Mucosa of descending colon (tissue), 3 donors: ENCODE measurements at regions not wholly inside any gene's neighbourhood (a gene's known extent, or its start where the extent isn't known, plus 50 kb on each side); places are given as distances from the start of the nearest gene placed in this dataset. TPM values are rescaled to one million over a fixed set of nuclear protein-coding genes. Genes with fewer than 3 reads are reported as not detected.

Experiments used
- ATAC-seq: fragments of 200-7000 bp; cut with Tn5 transposase; one replicate; pipeline ENCODE4 v1.9.1; 2020; ENCODE audit warnings: mild to moderate bottlenecking, moderate library complexity
- DNase-seq, 3 donors: peaks; one replicate each; pipeline ENCODE4 v3.0.0-alpha.2; 2020
- H3K36me3 ChIP-seq: fragments of 200-600 bp; one replicate; pipeline ENCODE4 v1.8.0; 2021; ENCODE audit warnings: low read depth, mild to moderate bottlenecking
- H3K4me1 ChIP-seq: fragments of 200-600 bp; one replicate; pipeline ENCODE4 v1.8.0; 2021; ENCODE audit warnings: low read depth, mild to moderate bottlenecking
- H3K4me3 ChIP-seq: fragments of 200-600 bp; one replicate; pipeline ENCODE4 v1.8.0; 2021; ENCODE audit warnings: mild to moderate bottlenecking
- H3K9me3 ChIP-seq: fragments of 200-600 bp; one replicate; pipeline ENCODE4 v1.8.0; 2021; ENCODE audit warnings: mild to moderate bottlenecking
- CTCF ChIP-seq: fragments of 200-600 bp; IDR thresholded peaks from one replicate; pipeline ENCODE4 v1.8.0; 2022; ENCODE audit warnings: antibody characterized with exemption, mild to moderate bottlenecking
- intact Hi-C, 2 donors: fragments of 100-400 bp; cut with DNase I in 1 of 2; cut with micrococcal nuclease in 1 of 2; formaldehyde crosslinking; loops; one replicate each; pipeline versions ENCODE4 v1.11.0 to v1.11.1; 2022; cut with DNase I, micrococcal nuclease
- microRNA-seq: library from miRNA; unstranded; fragments of <30 nt; microRNA quantifications from one replicate; pipeline ENCODE4, GENCODE V29; 2019
- donor health status: DM: no; HTN: no; CAD: no; lungs with moderate emphysema.
- donor health status: DM: no; HTN: no; CAD: no.
- donor health status: DM: no; HTN: yes; CAD: no.

GRCh38 chr20:62589150-62589498, 53.2 kb upstream of the SLCO4A1 start:
- intact Hi-C loops: no loop called here
- ATAC-seq (no peak), DNase-seq (no peak)
- TF ChIP-seq CTCF: no peak
- Histone ChIP-seq H3K4me3 (no peak overlapping the region), H3K4me1 (no peaks in the 10 kb centered on the region), H3K36me3 (no peaks in the 10 kb centered on the region), H3K9me3 (no peaks in the 10 kb centered on the region)

DNA sequence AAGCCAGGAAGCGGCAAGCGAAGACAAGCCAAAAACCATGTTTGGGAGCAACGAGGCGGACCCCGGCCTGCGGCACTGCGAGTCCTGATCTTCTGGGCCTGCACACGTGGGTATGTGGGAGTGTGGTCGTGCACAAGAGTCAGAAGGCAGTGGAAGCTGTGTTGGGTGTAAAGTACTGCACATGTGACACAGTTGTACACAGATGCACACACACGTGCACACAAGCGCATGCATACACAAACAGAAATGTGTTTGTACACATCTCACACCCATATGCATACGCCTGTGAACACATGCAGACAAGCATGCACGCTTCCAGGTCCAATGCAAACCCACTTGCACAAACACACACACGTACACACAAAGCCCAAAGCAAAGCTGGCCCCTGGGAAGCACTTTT, 52.6 kb upstream of the SLCO4A1 start:
- ATAC-seq: no peak
- no peak for TF ChIP-seq CTCF

DNA sequence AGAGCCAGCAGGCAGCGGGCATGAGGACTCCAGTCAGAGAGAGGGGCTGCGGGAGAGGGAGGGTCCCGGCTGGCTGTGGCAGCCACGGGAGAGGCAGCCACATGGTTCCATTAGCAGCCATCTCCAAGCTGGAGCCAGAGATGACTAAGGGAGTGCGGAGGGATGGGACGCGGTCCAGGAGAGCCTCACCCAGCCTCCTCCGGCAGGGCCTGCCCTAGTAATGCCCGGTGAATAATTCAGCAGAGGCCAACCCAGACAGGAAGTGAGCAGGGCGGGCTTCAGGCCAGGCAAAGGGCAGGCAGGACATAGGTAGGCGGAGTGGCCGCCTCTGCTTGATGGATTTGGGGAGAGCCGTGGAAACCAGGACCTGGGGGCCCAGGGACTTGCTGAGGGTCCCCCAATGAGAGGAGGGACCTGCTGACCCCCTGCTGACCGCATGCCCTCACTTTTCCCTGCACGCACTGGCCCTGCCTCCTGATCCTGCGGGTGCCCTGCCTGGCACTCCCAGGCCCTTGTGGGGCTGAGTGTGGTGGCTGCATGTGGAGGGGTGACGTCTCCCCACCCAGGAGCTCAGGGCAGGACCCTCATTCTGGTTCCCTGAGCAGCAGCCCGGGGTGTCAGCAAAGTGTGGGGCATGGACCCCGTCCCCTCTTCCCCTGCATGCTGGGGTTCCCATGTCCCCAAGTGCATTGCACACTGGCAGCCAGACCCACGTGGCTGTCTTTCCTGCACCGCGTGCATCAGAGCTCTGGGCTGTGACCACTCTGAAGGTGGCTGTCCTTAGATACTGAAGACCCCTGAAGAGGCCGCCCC, 51.8 kb upstream of the SLCO4A1 start:
- Histone ChIP-seq H3K4me3 (no peak overlapping the region), H3K9me3 (no peaks in the 10 kb centered on the region), H3K36me3 (no peaks in the 10 kb centered on the region), H3K4me1 (no peaks in the 10 kb centered on the region)
- ATAC-seq: peak; percentile 80
- DNase-seq: no peak
- intact Hi-C loops: no loop called here
- no peak for TF ChIP-seq CTCF

More for the DNA sequence above, 52.6 kb upstream of the SLCO4A1 start:
- intact Hi-C loops: no loop called here
- Histone ChIP-seq H3K36me3 (no peaks in the 10 kb centered on the region), H3K9me3 (no peaks in the 10 kb centered on the region), H3K4me1 (no peaks in the 10 kb centered on the region), H3K4me3 (no peak overlapping the region)
- DNase-seq: no peak

DNA sequence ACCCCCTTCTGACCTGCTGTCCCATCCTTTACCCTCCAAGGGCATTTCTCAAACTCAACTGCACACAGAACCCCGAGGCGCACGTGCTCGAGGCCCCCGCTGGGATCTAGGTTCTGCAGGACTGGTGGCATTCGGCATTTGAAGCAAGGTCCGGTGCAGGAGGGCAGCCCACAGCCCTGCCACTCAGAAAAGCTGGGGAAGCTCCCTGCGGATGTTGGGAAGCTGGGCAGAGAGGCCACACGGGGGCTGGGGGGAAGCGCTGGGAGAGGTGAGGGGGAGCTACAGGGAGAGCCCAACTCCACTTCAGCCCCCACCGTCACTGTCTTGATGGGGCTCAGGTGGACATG, 51.2 kb upstream of the SLCO4A1 start:
- Histone ChIP-seq H3K36me3 (no peaks in the 10 kb centered on the region), H3K9me3 (no peaks in the 10 kb centered on the region), H3K4me1 (no peaks in the 10 kb centered on the region), H3K4me3 (no peak overlapping the region)
- no peak for DNase-seq
- intact Hi-C loops: no loop called here
- TF ChIP-seq CTCF: no peak
- ATAC-seq: no peak

DNA sequence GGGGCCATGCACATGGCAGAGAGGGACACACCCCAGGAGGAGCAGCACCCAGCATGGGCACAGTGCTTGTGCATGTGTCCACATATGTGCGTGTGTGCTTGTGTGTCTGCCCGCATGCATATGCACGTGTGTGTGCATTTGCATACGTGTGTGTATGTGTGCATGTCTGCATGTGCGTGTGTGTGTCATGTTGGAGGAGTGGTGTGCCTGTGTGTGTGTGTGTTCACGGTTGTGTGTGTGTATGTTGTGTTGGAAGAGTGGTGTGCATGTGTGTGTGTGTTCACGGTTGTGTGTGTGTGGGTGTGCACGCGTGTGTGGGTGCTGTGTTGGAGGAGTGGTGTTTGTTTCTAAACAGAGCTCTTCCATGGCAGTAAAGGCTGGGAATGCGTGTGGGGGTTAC, 50.7 kb upstream of the SLCO4A1 start:
- DNase-seq (no peak), ATAC-seq (no peak)
- H3K9me3 ChIP-seq: no peaks in the 10 kb centered on the region
- TF ChIP-seq CTCF: no peak
- intact Hi-C loops: no loop called here
- peaks cover 5% of the 10 kb centered on the region for H3K4me1 ChIP-seq
- no peak overlapping the region for H3K4me3 ChIP-seq
- H3K36me3 ChIP-seq: no peaks in the 10 kb centered on the region

Small RNA genes lying in the stretch of these regions (microRNA-seq; reads per million reads assigned to microRNA genes)
- gene MIR1-1: 17.7 reads per million, percentile 40 among the genes with 10 or more reads in this experiment
- not detected for gene MIR133A2
